ENCODE measurements at regions not wholly inside any gene's neighbourhood (a gene's known extent, or its start where the extent isn't known, plus 50 kb on each side); places are given as distances from the start of the nearest gene placed in this dataset.
"Not testable (repeated sequence)": the region's sequence is repeated elsewhere in the genome, so short reads cannot be mapped to it uniquely, and the experiment has no call there.

- H3K27me3 ChIP-seq (ENCODE audit: control insufficient read depth, insufficient read depth, low read length); H3K36me3 ChIP-seq (ENCODE audit: insufficient read depth, low read length); H3K4me3 ChIP-seq (ENCODE audit: low read length); H3K9ac ChIP-seq (ENCODE audit: low read depth, low read length); H3K9me3 ChIP-seq (replicated peaks; ENCODE audit: low read length); H3K4me1 ChIP-seq (ENCODE audit: control insufficient read depth, insufficient read depth, low read length); H3K4me2 ChIP-seq (ENCODE audit: low read length): not testable (repeated sequence)
These were observed 180.9 kb downstream of the CEP170 start for GRCh38 chr1:243074224-243074623.

GRCh38 chr1:243067056-243067455 is 188.0 kb downstream of the CEP170 start:
- H3K9me3 ChIP-seq (replicated peaks; ENCODE audit: low read length); H3K9ac ChIP-seq (ENCODE audit: low read depth, low read length); H3K4me2 ChIP-seq (ENCODE audit: low read length); H3K27me3 ChIP-seq (ENCODE audit: control insufficient read depth, insufficient read depth, low read length); H3K36me3 ChIP-seq (ENCODE audit: insufficient read depth, low read length); H3K4me3 ChIP-seq (ENCODE audit: low read length); H3K4me1 ChIP-seq (ENCODE audit: control insufficient read depth, insufficient read depth, low read length): not testable (repeated sequence)

- H3K27me3 ChIP-seq (ENCODE audit: control insufficient read depth, insufficient read depth, low read length); H3K36me3 ChIP-seq (ENCODE audit: insufficient read depth, low read length); H3K4me2 ChIP-seq (ENCODE audit: low read length); H3K9ac ChIP-seq (ENCODE audit: low read depth, low read length); H3K9me3 ChIP-seq (replicated peaks; ENCODE audit: low read length); H3K4me1 ChIP-seq (ENCODE audit: control insufficient read depth, insufficient read depth, low read length); H3K4me3 ChIP-seq (ENCODE audit: low read length): not testable (repeated sequence)
These were observed 193.1 kb downstream of the CEP170 start for GRCh38 chr1:243061965-243062364.

GRCh38 chr1:243055510-243055909 is 199.6 kb downstream of the CEP170 start:
- not testable (repeated sequence) for H3K4me3 ChIP-seq (ENCODE audit: low read length); H3K9ac ChIP-seq (ENCODE audit: low read depth, low read length); H3K9me3 ChIP-seq (replicated peaks; ENCODE audit: low read length); H3K36me3 ChIP-seq (ENCODE audit: insufficient read depth, low read length); H3K27me3 ChIP-seq (ENCODE audit: control insufficient read depth, insufficient read depth, low read length); H3K4me1 ChIP-seq (ENCODE audit: control insufficient read depth, insufficient read depth, low read length); H3K4me2 ChIP-seq (ENCODE audit: low read length)

GRCh38 chr1:243055091-243055490 is 200.0 kb downstream of the CEP170 start:
- H3K4me3 ChIP-seq (ENCODE audit: low read length); H3K4me1 ChIP-seq (ENCODE audit: control insufficient read depth, insufficient read depth, low read length); H3K4me2 ChIP-seq (ENCODE audit: low read length); H3K9me3 ChIP-seq (replicated peaks; ENCODE audit: low read length); H3K9ac ChIP-seq (ENCODE audit: low read depth, low read length); H3K36me3 ChIP-seq (ENCODE audit: insufficient read depth, low read length); H3K27me3 ChIP-seq (ENCODE audit: control insufficient read depth, insufficient read depth, low read length): not testable (repeated sequence)

- H3K4me2 ChIP-seq (ENCODE audit: low read length); H3K4me3 ChIP-seq (ENCODE audit: low read length); H3K9me3 ChIP-seq (replicated peaks; ENCODE audit: low read length); H3K9ac ChIP-seq (ENCODE audit: low read depth, low read length); H3K4me1 ChIP-seq (ENCODE audit: control insufficient read depth, insufficient read depth, low read length); H3K36me3 ChIP-seq (ENCODE audit: insufficient read depth, low read length); H3K27me3 ChIP-seq (ENCODE audit: control insufficient read depth, insufficient read depth, low read length): not testable (repeated sequence)
These were observed 200.4 kb downstream of the CEP170 start for GRCh38 chr1:243054681-243055080.

GRCh38 chr1:243053048-243053447 is 202.0 kb downstream of the CEP170 start:
- not testable (repeated sequence) for H3K36me3 ChIP-seq (ENCODE audit: insufficient read depth, low read length); H3K27me3 ChIP-seq (ENCODE audit: control insufficient read depth, insufficient read depth, low read length); H3K4me1 ChIP-seq (ENCODE audit: control insufficient read depth, insufficient read depth, low read length); H3K9ac ChIP-seq (ENCODE audit: low read depth, low read length); H3K9me3 ChIP-seq (replicated peaks; ENCODE audit: low read length); H3K4me3 ChIP-seq (ENCODE audit: low read length); H3K4me2 ChIP-seq (ENCODE audit: low read length)

- not testable (repeated sequence) for H3K36me3 ChIP-seq (ENCODE audit: insufficient read depth, low read length); H3K9ac ChIP-seq (ENCODE audit: low read depth, low read length); H3K27me3 ChIP-seq (ENCODE audit: control insufficient read depth, insufficient read depth, low read length); H3K4me3 ChIP-seq (ENCODE audit: low read length); H3K4me2 ChIP-seq (ENCODE audit: low read length); H3K4me1 ChIP-seq (ENCODE audit: control insufficient read depth, insufficient read depth, low read length); H3K9me3 ChIP-seq (replicated peaks; ENCODE audit: low read length)
These were observed 204.5 kb downstream of the CEP170 start for GRCh38 chr1:243050613-243051012.

- H3K9ac ChIP-seq (ENCODE audit: low read depth, low read length); H3K4me2 ChIP-seq (ENCODE audit: low read length); H3K36me3 ChIP-seq (ENCODE audit: insufficient read depth, low read length); H3K4me3 ChIP-seq (ENCODE audit: low read length); H3K4me1 ChIP-seq (ENCODE audit: control insufficient read depth, insufficient read depth, low read length); H3K9me3 ChIP-seq (replicated peaks; ENCODE audit: low read length); H3K27me3 ChIP-seq (ENCODE audit: control insufficient read depth, insufficient read depth, low read length): not testable (repeated sequence)
These were observed 205.4 kb downstream of the CEP170 start for GRCh38 chr1:243049716-243050115.

GRCh38 chr1:243021365-243021764 is 233.7 kb downstream of the CEP170 start:
- not testable (repeated sequence) for H3K4me2 ChIP-seq (ENCODE audit: low read length); H3K9ac ChIP-seq (ENCODE audit: low read depth, low read length); H3K9me3 ChIP-seq (replicated peaks; ENCODE audit: low read length); H3K27me3 ChIP-seq (ENCODE audit: control insufficient read depth, insufficient read depth, low read length); H3K36me3 ChIP-seq (ENCODE audit: insufficient read depth, low read length); H3K4me1 ChIP-seq (ENCODE audit: control insufficient read depth, insufficient read depth, low read length); H3K4me3 ChIP-seq (ENCODE audit: low read length)

GRCh38 chr1:243019030-243019635 is 235.9 kb downstream of the CEP170 start:
- H3K9me3 ChIP-seq (replicated peaks; ENCODE audit: low read length); H3K36me3 ChIP-seq (ENCODE audit: insufficient read depth, low read length); H3K4me1 ChIP-seq (ENCODE audit: control insufficient read depth, insufficient read depth, low read length); H3K4me2 ChIP-seq (ENCODE audit: low read length); H3K9ac ChIP-seq (ENCODE audit: low read depth, low read length); H3K4me3 ChIP-seq (ENCODE audit: low read length); H3K27me3 ChIP-seq (ENCODE audit: control insufficient read depth, insufficient read depth, low read length): not testable (repeated sequence)

GRCh38 chr1:243010719-243011118 is 244.4 kb downstream of the CEP170 start:
- not testable (repeated sequence) for H3K4me1 ChIP-seq (ENCODE audit: control insufficient read depth, insufficient read depth, low read length)

More at GRCh38 chr1:243010719-243011118, 244.4 kb downstream of the CEP170 start:
- not testable (repeated sequence) for H3K9me3 ChIP-seq (replicated peaks; ENCODE audit: low read length); H3K36me3 ChIP-seq (ENCODE audit: insufficient read depth, low read length); H3K4me3 ChIP-seq (ENCODE audit: low read length); H3K4me2 ChIP-seq (ENCODE audit: low read length); H3K27me3 ChIP-seq (ENCODE audit: control insufficient read depth, insufficient read depth, low read length); H3K9ac ChIP-seq (ENCODE audit: low read depth, low read length)

Measured in skeletal muscle satellite cell (primary cell).